SK-N-SH (cell line): ENCODE measurements at regions not wholly inside any gene's neighbourhood (a gene's known extent, or its start where the extent isn't known, plus 50 kb on each side); places are given as distances from the start of the nearest gene placed in this dataset.

Experiments used
- CTCF ChIA-PET: fragments of 300-600, 350-600 bp; formaldehyde crosslinking; extraction: SDS; loops from one replicate; lab custom pipeline; 2021; lab: Yijun Ruan, JAX
- POLR2A ChIA-PET: fragments of 350-600 bp; sonication (Branson Sonifier 250); formaldehyde crosslinking; extraction: SDS; loops from one replicate; lab custom pipeline; 2020; ENCODE audit warnings: antibody characterized with exemption, inconsistent platforms; lab: Yijun Ruan, JAX
- DNase-seq: peaks from one replicate; pipeline ENCODE4 v3.0.0; 2012
- H2AFZ ChIP-seq: fragments of 200-600 bp; sonication (generic); 2 replicates; pipeline ENCODE4 v1.8.1; 2016; ENCODE audit warnings: antibody characterized with exemption, mild to moderate bottlenecking, low read depth
- H3F3A ChIP-seq: fragments of 200-600 bp; sonication (generic); replicated peaks from 2 replicates; pipeline ENCODE3; 2016; ENCODE audit warnings: antibody characterized with exemption, mild to moderate bottlenecking; ENCODE audit not compliant: insufficient read depth
- H3K27ac ChIP-seq, 2 experiments: fragments of 200-500 bp in 1 of 2; fragments of 200-600 bp in 1 of 2; sonication (Bioruptor generic) in 1 of 2; sonication (generic), shearing (Covaris generic) in 1 of 2; 2 replicates each; pipeline versions ENCODE4 v1.5.1 to v1.6.1; 2014 to 2016; ENCODE audit warnings: low read depth in 2 of 2, inconsistent platforms in 1 of 2, low read length in 1 of 2, mild to moderate bottlenecking in 1 of 2, mixed read lengths in 1 of 2
- H3K27me3 ChIP-seq: fragments of 200-600 bp; sonication (generic), shearing (Covaris generic); 2 replicates; pipeline ENCODE4 v1.6.1; 2016; ENCODE audit warnings: mixed run types; ENCODE audit not compliant: insufficient read depth
- H3K36me3 ChIP-seq, 2 experiments: fragments of 200-500 bp in 1 of 2; fragments of 200-600 bp in 1 of 2; sonication (Bioruptor generic) in 1 of 2; sonication (generic) in 1 of 2; replicated peaks in 1 of 2; 2 replicates each; pipeline versions ENCODE3 to v1.5.1; 2014 to 2016; ENCODE audit warnings: low read length in 1 of 2, mild to moderate bottlenecking in 1 of 2; ENCODE audit not compliant: insufficient read depth in 2 of 2, control insufficient read depth in 1 of 2
- H3K4me1 ChIP-seq, 2 experiments: fragments of 200-500 bp in 1 of 2; fragments of 200-600 bp in 1 of 2; sonication (Bioruptor generic) in 1 of 2; sonication (generic), shearing (Covaris generic) in 1 of 2; 2 replicates each; pipeline versions ENCODE4 v1.5.1 to v1.6.1; 2014 to 2016; ENCODE audit warnings: low read depth in 1 of 2, low read length in 1 of 2, mixed run types in 1 of 2; ENCODE audit not compliant: insufficient read depth in 2 of 2, control insufficient read depth in 1 of 2
- H3K4me2 ChIP-seq: fragments of 200-600 bp; sonication (generic), shearing (Covaris generic); 2 replicates; pipeline ENCODE4 v1.6.1; 2017; ENCODE audit warnings: mixed run types
- H3K4me3 ChIP-seq, 2 experiments: fragments of 200-500 bp in 1 of 2; fragments of 200-600 bp in 1 of 2; sonication (Bioruptor generic) in 1 of 2; sonication (generic), shearing (Covaris generic) in 1 of 2; 2 replicates each; pipeline versions ENCODE4 v1.5.1 to v1.8.1; 2014 to 2016; ENCODE audit warnings: low read depth in 2 of 2, inconsistent platforms in 1 of 2, low read length in 1 of 2, mild to moderate bottlenecking in 1 of 2, mixed read lengths in 1 of 2, moderate library complexity in 1 of 2
- H3K79me2 ChIP-seq: fragments of 200-600 bp; sonication (generic); 2 replicates; pipeline ENCODE4 v1.8.1; 2017; ENCODE audit warnings: mild to moderate bottlenecking; ENCODE audit not compliant: insufficient read depth
- H3K9ac ChIP-seq: fragments of 200-600 bp; sonication (generic); 2 replicates; pipeline ENCODE4 v1.6.1; 2017; ENCODE audit warnings: mixed run types
- H3K9me2 ChIP-seq: fragments of 200-600 bp; sonication (generic); 2 replicates; pipeline ENCODE4 v1.6.1; 2017; ENCODE audit warnings: mixed run types
- H3K9me3 ChIP-seq: fragments of 200-600 bp; sonication (generic); 2 replicates; pipeline ENCODE4 v1.6.1; 2017; ENCODE audit warnings: mixed run types, mild to moderate bottlenecking, moderate library complexity
- H4K20me1 ChIP-seq: fragments of 200-600 bp; sonication (generic); 2 replicates; pipeline ENCODE4 v1.6.1; 2017; ENCODE audit warnings: mild to moderate bottlenecking, mixed run types; ENCODE audit not compliant: insufficient read depth
- CHD2 ChIP-seq: fragments of 150-350 bp; IDR thresholded peaks from 2 replicates; pipeline ENCODE4 v1.6.1; 2018; ENCODE audit warnings: low read length; ENCODE audit not compliant: partially characterized antibody
- CTCF ChIP-seq: fragments of 200-600 bp; sonication (generic); IDR thresholded peaks from 2 replicates; pipeline ENCODE4 v1.6.1; 2017; ENCODE audit warnings: antibody characterized with exemption, mild to moderate bottlenecking, moderate library complexity
- ELF1 ChIP-seq: IDR thresholded peaks from 2 replicates; pipeline ENCODE4 v1.4.0; 2012
- EP300 ChIP-seq, 2 experiments: IDR thresholded peaks; 2 replicates each; pipeline versions ENCODE4 v1.4.0 to v1.6.1; 2012; ENCODE audit warnings: borderline replicate concordance in 1 of 2, low read depth in 1 of 2, low read length in 1 of 2
- EZH2phosphoT487 ChIP-seq: fragments of 200-600 bp; sonication (generic); IDR thresholded peaks from 2 replicates; pipeline ENCODE4 v1.6.1; 2017; ENCODE audit warnings: low read depth, mixed run types, mild to moderate bottlenecking, antibody characterized with exemption, moderate library complexity, borderline replicate concordance
- FOXJ3 ChIP-seq: sonication (generic); formaldehyde crosslinking; IDR thresholded peaks from 2 replicates; pipeline ENCODE4 v1.5.1; 2020; ENCODE audit warnings: mild to moderate bottlenecking, missing genetic modification reagents
- FOXM1 ChIP-seq: IDR thresholded peaks from 2 replicates; pipeline ENCODE4 v1.4.0; 2012; ENCODE audit warnings: low read depth, mild to moderate bottlenecking
- GATA2 ChIP-seq: sonication (generic); formaldehyde crosslinking; IDR thresholded peaks from 2 replicates; pipeline ENCODE4 v1.5.0; 2020; ENCODE audit warnings: mild to moderate bottlenecking, missing genetic modification reagents
- MAX ChIP-seq: IDR thresholded peaks from 2 replicates; pipeline ENCODE4 v1.4.0; 2012; ENCODE audit warnings: low read depth
- MEF2A ChIP-seq: IDR thresholded peaks from 2 replicates; pipeline ENCODE4 v1.4.0; 2012; ENCODE audit warnings: low read depth, borderline replicate concordance
- MXI1 ChIP-seq: IDR thresholded peaks from 2 replicates; pipeline ENCODE4 v1.6.1; 2012; ENCODE audit warnings: mild to moderate bottlenecking, low read depth, low read length, improper control_type of control experiment
- NFIC ChIP-seq: IDR thresholded peaks from 2 replicates; pipeline ENCODE4 v1.4.0; 2012; ENCODE audit warnings: borderline replicate concordance
- NRF1 ChIP-seq: IDR thresholded peaks from 2 replicates; pipeline ENCODE4 v1.6.1; 2012; ENCODE audit warnings: low read depth, mild to moderate bottlenecking, low read length
- POLR2AphosphoS5 ChIP-seq: IDR thresholded peaks from 2 replicates; pipeline ENCODE4 v1.6.1; 2012; ENCODE audit warnings: low read depth, low read length
- SIN3A ChIP-seq: IDR thresholded peaks from 2 replicates; pipeline ENCODE4 v1.6.1; 2012; ENCODE audit warnings: low read depth, mild to moderate bottlenecking, low read length, moderate library complexity, borderline replicate concordance
- SMC3 ChIP-seq: IDR thresholded peaks from 2 replicates; pipeline ENCODE4 v1.6.1; 2012; ENCODE audit warnings: low read depth, low read length, improper control_type of control experiment
- WGBS: methylation state at CpG from one replicate; pipeline ENCODE4 v1.1.6; 2017; ENCODE audit warnings: low lambda C conversion rate; 5-methylcytosine and 5-hydroxymethylcytosine counted together
- TF ChIP-seq, protein P1 (sequence below): IDR thresholded peaks from 2 replicates; pipeline ENCODE4; 2012
- TF ChIP-seq, protein P2 (sequence below): IDR thresholded peaks from 2 replicates; pipeline ENCODE4 v1.4.0; 2012; ENCODE audit warnings: low read depth, borderline replicate concordance
- TF ChIP-seq, protein P3 (sequence below): fragments of 150-350 bp; IDR thresholded peaks from 2 replicates; pipeline ENCODE4 v1.6.1; 2016; ENCODE audit warnings: mild to moderate bottlenecking, low read depth, low read length

DNA sequence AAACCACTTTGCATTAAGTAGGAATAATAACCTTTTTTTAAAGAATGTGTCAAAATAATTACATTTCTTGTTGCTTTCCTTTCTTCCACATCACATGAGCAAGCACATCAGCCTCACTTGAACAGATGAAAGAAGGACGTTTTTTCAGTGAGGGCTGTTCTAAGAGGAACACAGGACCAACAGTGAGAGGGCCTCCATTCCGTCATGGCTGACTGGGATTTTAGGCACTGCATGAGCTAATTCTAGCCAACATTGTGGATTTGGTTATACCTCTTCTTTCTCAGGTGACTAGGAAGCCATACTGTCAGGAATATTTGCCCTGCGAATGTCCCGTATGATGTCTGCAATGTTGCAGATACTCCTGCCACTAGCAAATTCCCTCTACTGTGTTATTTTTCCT, 87.6 kb downstream of the LINC00237 start:
- Histone ChIP-seq H3F3A (no peaks in the 10 kb centered on the region), H3K27ac (no peak overlapping the region)
- TF ChIP-seq EP300 (IDR thresholded peaks at IDR 0.05; ENCODE audit: borderline replicate concordance in 1 of 2, low read depth in 1 of 2, low read length in 1 of 2) (no peak), SMC3 (no peak), SIN3A (no peak), MEF2A (no peak), MAX (no peak), GATA2 (CRISPR knock-in tag) (no peak), FOXJ3 (CRISPR knock-in tag) (no peak), EZH2phosphoT487 (no peak)
- TF ChIP-seq, protein P1, sequence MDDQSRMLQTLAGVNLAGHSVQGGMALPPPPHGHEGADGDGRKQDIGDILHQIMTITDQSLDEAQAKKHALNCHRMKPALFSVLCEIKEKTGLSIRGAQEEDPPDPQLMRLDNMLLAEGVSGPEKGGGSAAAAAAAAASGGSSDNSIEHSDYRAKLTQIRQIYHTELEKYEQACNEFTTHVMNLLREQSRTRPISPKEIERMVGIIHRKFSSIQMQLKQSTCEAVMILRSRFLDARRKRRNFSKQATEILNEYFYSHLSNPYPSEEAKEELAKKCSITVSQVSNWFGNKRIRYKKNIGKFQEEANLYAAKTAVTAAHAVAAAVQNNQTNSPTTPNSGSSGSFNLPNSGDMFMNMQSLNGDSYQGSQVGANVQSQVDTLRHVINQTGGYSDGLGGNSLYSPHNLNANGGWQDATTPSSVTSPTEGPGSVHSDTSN: no peak
- TF ChIP-seq, protein P2, sequence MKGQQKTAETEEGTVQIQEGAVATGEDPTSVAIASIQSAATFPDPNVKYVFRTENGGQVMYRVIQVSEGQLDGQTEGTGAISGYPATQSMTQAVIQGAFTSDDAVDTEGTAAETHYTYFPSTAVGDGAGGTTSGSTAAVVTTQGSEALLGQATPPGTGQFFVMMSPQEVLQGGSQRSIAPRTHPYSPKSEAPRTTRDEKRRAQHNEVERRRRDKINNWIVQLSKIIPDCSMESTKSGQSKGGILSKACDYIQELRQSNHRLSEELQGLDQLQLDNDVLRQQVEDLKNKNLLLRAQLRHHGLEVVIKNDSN: no peak
- TF ChIP-seq, all 33 proteins: peak for 0
- ChIA-PET CTCF (no interaction called here), POLR2A (no interaction called here)
- no peaks in the 10 kb centered on the region for H3K36me3 ChIP-seq
- H3K9ac ChIP-seq: no peak overlapping the region
- no peaks in the 10 kb centered on the region for H3K79me2 ChIP-seq
- H3K4me3 ChIP-seq: no peak overlapping the region
- H3K4me1 ChIP-seq: no peaks in the 10 kb centered on the region
- peaks cover 19% of the 10 kb centered on the region; the same call in 1 of the 2 replicates for H3K27me3 ChIP-seq
- whole genome bisulfite sequencing: 38% methylated on average over 4 of the region's 4 CpGs
- no peaks in the 10 kb centered on the region for H3K9me2 ChIP-seq
- no peak overlapping the region for H2AFZ ChIP-seq
- H4K20me1 ChIP-seq: no peaks in the 10 kb centered on the region
- no peak for DNase-seq
- H3K9me3 ChIP-seq: no peaks in the 10 kb centered on the region
- H3K4me2 ChIP-seq: no peak overlapping the region

GRCh38 chr20:21017528-21018085, 88.6 kb downstream of the LINC00237 start:
- Histone ChIP-seq H3K4me3 (no peak overlapping the region), H3K27me3 (peaks cover 19% of the 10 kb centered on the region; the same call in 1 of the 2 replicates), H3K4me2 (no peak overlapping the region), H3K27ac (no peak overlapping the region), H3K9me2 (no peaks in the 10 kb centered on the region), H2AFZ (no peak overlapping the region), H4K20me1 (no peaks in the 10 kb centered on the region), H3K4me1 (no peaks in the 10 kb centered on the region), H3F3A (no peaks in the 10 kb centered on the region), H3K36me3 (no peaks in the 10 kb centered on the region), H3K79me2 (no peaks in the 10 kb centered on the region), H3K9ac (no peak overlapping the region), H3K9me3 (no peaks in the 10 kb centered on the region)
- CTCF ChIA-PET: interaction anchor here (1.5 kb wide), 1 partner anchor 180 kb away, joined by 3 read pairs; no protein-coding TSS in a partner anchor
- WGBS: 3% methylated on average over 11 of the region's 11 CpGs
- no peak for TF ChIP-seq ELF1
- TF ChIP-seq CHD2: no peak
- TF ChIP-seq, protein P3, sequence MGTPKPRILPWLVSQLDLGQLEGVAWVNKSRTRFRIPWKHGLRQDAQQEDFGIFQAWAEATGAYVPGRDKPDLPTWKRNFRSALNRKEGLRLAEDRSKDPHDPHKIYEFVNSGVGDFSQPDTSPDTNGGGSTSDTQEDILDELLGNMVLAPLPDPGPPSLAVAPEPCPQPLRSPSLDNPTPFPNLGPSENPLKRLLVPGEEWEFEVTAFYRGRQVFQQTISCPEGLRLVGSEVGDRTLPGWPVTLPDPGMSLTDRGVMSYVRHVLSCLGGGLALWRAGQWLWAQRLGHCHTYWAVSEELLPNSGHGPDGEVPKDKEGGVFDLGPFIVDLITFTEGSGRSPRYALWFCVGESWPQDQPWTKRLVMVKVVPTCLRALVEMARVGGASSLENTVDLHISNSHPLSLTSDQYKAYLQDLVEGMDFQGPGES: no peak
- no peak for TF ChIP-seq NFIC
- no peak for TF ChIP-seq MXI1
- TF ChIP-seq MAX: no peak
- TF ChIP-seq POLR2AphosphoS5: no peak
- no peak for TF ChIP-seq FOXM1
- no peak for TF ChIP-seq NRF1
- TF ChIP-seq CTCF: no peak
- no peak for DNase-seq
- POLR2A ChIA-PET: no interaction called here
